GM12878 (cell line): ENCODE measurements at regions not wholly inside any gene's neighbourhood (a gene's known extent, or its start where the extent isn't known, plus 50 kb on each side); places are given as distances from the start of the nearest gene placed in this dataset.

Source experiments
- BCL11A ChIP-seq: IDR thresholded peaks from 2 replicates; pipeline ENCODE4 v1.6.1; 2011; ENCODE audit warnings: low read depth, low read length
- EP300 ChIP-seq, 2 experiments: fragments of 150-350 bp in 1 of 2; IDR thresholded peaks; 2 replicates each; pipeline ENCODE4 v1.6.1; 2011 to 2012; ENCODE audit warnings: low read depth in 2 of 2, low read length in 2 of 2, borderline replicate concordance in 1 of 2, improper control_type of control experiment in 1 of 2, inconsistent platforms in 1 of 2; ENCODE audit not compliant: control insufficient read depth in 1 of 2
- GABPA ChIP-seq: IDR thresholded peaks from 2 replicates; pipeline ENCODE4 v1.6.1; 2014; ENCODE audit warnings: antibody characterized with exemption, low read depth, mild to moderate bottlenecking, inconsistent platforms
- GATAD2B ChIP-seq: fragments of 450-650 bp; conservative IDR thresholded peaks from 2 replicates; pipeline ENCODE4 v1.6.1; 2017; ENCODE audit warnings: low read depth, mild to moderate bottlenecking, moderate library complexity
- HSF1 ChIP-seq: fragments of 150-350 bp; IDR thresholded peaks from 2 replicates; pipeline ENCODE4 v1.6.1; 2014; ENCODE audit warnings: mild to moderate bottlenecking, low read depth, low read length
- KDM1A ChIP-seq: fragments of 200-600 bp; sonication (generic); IDR thresholded peaks from 2 replicates; pipeline ENCODE4 v1.6.1; 2016; ENCODE audit warnings: borderline replicate concordance
- MYC ChIP-seq: IDR thresholded peaks from 2 replicates; pipeline ENCODE4 v1.6.1; 2011; ENCODE audit warnings: mild to moderate bottlenecking, low read length, moderate library complexity, inconsistent platforms; ENCODE audit not compliant: insufficient read depth, insufficient replicate concordance, insufficient read length, severe bottlenecking
- NR2C1 ChIP-seq: fragments of 450-650 bp; IDR thresholded peaks from 2 replicates; pipeline ENCODE4 v1.6.1; 2017; ENCODE audit warnings: antibody characterized with exemption, mild to moderate bottlenecking, moderate library complexity
- RBBP5 ChIP-seq: fragments of 200-600 bp; sonication (generic); conservative IDR thresholded peaks from 2 replicates; pipeline ENCODE4 v1.6.1; 2016
- USF1 ChIP-seq: IDR thresholded peaks from 2 replicates; pipeline ENCODE4 v1.6.1; 2011; ENCODE audit warnings: borderline replicate concordance, low read depth, mild to moderate bottlenecking, moderate library complexity, mixed read lengths, low read length; ENCODE audit not compliant: insufficient read depth; ENCODE audit errors: extremely low read length
- YY1 ChIP-seq: IDR thresholded peaks from 2 replicates; pipeline ENCODE4 v1.6.1; 2011; ENCODE audit warnings: low read depth, mild to moderate bottlenecking, low read length
- ZBTB33 ChIP-seq: fragments of 450-650 bp; IDR thresholded peaks from 2 replicates; pipeline ENCODE4 v1.6.1; 2017; ENCODE audit warnings: mild to moderate bottlenecking
- ZBTB40 ChIP-seq: fragments of 450-650 bp; IDR thresholded peaks from 2 replicates; pipeline ENCODE4 v1.6.1; 2016; ENCODE audit warnings: mild to moderate bottlenecking, moderate library complexity, borderline replicate concordance
- ZNF24 ChIP-seq: fragments of 450-650 bp; IDR thresholded peaks from 2 replicates; pipeline ENCODE4 v1.6.1; 2017; ENCODE audit warnings: antibody characterized with exemption, mild to moderate bottlenecking
- TF ChIP-seq, protein P1 (sequence below): fragments of 450-650 bp; IDR thresholded peaks from 2 replicates; pipeline ENCODE4 v1.6.1; 2014; ENCODE audit warnings: mild to moderate bottlenecking

DNA sequence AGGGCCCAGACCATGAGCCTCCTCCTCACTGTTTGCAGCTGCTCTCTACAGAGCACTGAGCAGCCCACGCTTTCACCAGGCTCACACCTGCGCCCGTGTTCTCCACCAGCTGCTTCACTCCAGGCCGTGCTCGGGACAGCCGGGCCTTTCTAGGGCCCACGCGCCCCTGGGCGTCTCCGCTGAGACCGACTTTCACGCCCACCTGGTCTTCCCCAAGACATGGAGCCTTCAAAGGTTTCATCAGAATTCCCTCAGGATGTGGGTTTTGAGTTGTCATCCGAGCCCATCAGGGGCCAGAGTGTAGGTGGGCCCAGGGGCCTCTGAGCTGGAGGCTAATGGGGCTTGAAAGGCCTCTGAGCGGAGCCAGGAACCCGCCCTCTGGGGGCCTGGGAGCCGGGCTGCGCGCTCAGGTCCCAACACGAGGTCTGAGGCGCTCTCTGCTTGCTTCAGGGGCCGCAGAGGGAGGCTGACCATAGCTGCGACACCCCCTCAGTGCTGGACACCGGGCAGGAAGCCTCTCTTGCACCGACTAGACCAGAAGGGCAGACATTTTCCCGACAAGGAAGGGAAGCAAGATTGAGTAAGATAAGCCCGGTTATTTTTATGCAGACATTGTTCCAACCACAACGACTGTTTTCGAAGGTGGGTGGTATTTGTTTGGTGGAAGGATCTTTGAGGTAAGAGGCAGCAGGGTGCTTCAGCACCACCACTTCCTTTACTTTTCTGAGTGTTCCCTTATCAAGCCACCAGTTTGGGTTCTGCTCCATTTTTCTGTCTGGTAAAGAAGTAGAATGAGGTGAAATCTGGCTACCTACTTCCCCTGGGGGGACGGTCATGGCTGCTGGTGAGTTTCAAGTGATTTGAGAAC, 125.0 kb upstream of the FUT8 start (continued):
- no peak for TF ChIP-seq ZBTB33
- 0 out of 2 replicates have a peak, but pooled peaks have one; percentile 16 for TF ChIP-seq ZNF24
- TF ChIP-seq, protein P1, sequence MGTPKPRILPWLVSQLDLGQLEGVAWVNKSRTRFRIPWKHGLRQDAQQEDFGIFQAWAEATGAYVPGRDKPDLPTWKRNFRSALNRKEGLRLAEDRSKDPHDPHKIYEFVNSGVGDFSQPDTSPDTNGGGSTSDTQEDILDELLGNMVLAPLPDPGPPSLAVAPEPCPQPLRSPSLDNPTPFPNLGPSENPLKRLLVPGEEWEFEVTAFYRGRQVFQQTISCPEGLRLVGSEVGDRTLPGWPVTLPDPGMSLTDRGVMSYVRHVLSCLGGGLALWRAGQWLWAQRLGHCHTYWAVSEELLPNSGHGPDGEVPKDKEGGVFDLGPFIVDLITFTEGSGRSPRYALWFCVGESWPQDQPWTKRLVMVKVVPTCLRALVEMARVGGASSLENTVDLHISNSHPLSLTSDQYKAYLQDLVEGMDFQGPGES: no peak
- no peak for TF ChIP-seq USF1
- no peak for TF ChIP-seq NR2C1
- TF ChIP-seq YY1: peak; percentile 82
- TF ChIP-seq BCL11A: peak; percentile 65; the same call in 1 of the 2 replicates
- TF ChIP-seq KDM1A: no peak
- peak; percentile 77 for TF ChIP-seq GATAD2B
- TF ChIP-seq MYC: no peak
- peak; percentile 51 for TF ChIP-seq GABPA
- TF ChIP-seq RBBP5: no peak
- TF ChIP-seq ZBTB40: peak; percentile 33; the same call in 1 of the 2 replicates
- TF ChIP-seq HSF1: no peak
- TF ChIP-seq EP300 (IDR thresholded peaks at IDR 0.05; ENCODE audit: borderline replicate concordance in 1 of 2, control insufficient read depth in 1 of 2, low read depth in 2 of 2, low read length in 2 of 2): peak; percentile 51 to 55; a peak in 2 of 4 replicates
